Loucy (cell line): ENCODE measurements at regions not wholly inside any gene's neighbourhood (a gene's known extent, or its start where the extent isn't known, plus 50 kb on each side); places are given as distances from the start of the nearest gene placed in this dataset.

Source experiments
- H2AFZ ChIP-seq: fragments of 200-600 bp; sonication (generic); 2 replicates; pipeline ENCODE4 v1.6.0; 2016; ENCODE audit warnings: antibody characterized with exemption, mild to moderate bottlenecking, low read length, moderate library complexity
- H3F3A ChIP-seq: fragments of 200-600 bp; 2 replicates; pipeline ENCODE4 v1.6.0; 2016; ENCODE audit warnings: antibody characterized with exemption, low read depth, mild to moderate bottlenecking
- H3K27me3 ChIP-seq: fragments of 200-600 bp; sonication (generic); 2 replicates; pipeline ENCODE4 v1.6.1; 2014; ENCODE audit warnings: low read length, mild to moderate bottlenecking; ENCODE audit not compliant: insufficient read depth, poor library complexity, severe bottlenecking
- H3K36me3 ChIP-seq: fragments of 200-600 bp; sonication (generic); 2 replicates; pipeline ENCODE4 v1.6.1; 2016; ENCODE audit warnings: low read length; ENCODE audit not compliant: insufficient read depth
- H3K4me1 ChIP-seq: fragments of 200-600 bp; sonication (generic); 2 replicates; pipeline ENCODE4 v1.5.1; 2014; ENCODE audit warnings: low read length, mild to moderate bottlenecking; ENCODE audit not compliant: insufficient read depth, poor library complexity, severe bottlenecking
- H3K4me2 ChIP-seq: fragments of 200-600 bp; sonication (generic); 2 replicates; pipeline ENCODE4 v1.6.0; 2014; ENCODE audit warnings: antibody characterized with exemption, low read length, low read depth, mild to moderate bottlenecking; ENCODE audit not compliant: poor library complexity, severe bottlenecking
- H3K4me3 ChIP-seq: fragments of 200-600 bp; sonication (generic); 2 replicates; pipeline ENCODE4 v1.5.1; 2014; ENCODE audit warnings: low read length, mild to moderate bottlenecking, mixed read lengths; ENCODE audit not compliant: poor library complexity, severe bottlenecking
- H3K79me2 ChIP-seq: fragments of 200-600 bp; sonication (generic); 2 replicates; pipeline ENCODE4 v1.6.1; 2014; ENCODE audit warnings: low read length; ENCODE audit not compliant: insufficient read depth
- H3K9ac ChIP-seq: fragments of 200-600 bp; sonication (generic); 2 replicates; pipeline ENCODE4 v1.6.0; 2014; ENCODE audit warnings: mild to moderate bottlenecking, low read depth, low read length, moderate library complexity; ENCODE audit not compliant: poor library complexity, severe bottlenecking
- H3K9me2 ChIP-seq: fragments of 200-600 bp; sonication (generic); replicated peaks from 2 replicates; pipeline ENCODE4 v1.6.1; 2016; ENCODE audit warnings: low read depth, low read length, mixed read lengths
- H3K9me3 ChIP-seq: fragments of 200-600 bp; sonication (generic); 2 replicates; pipeline ENCODE4 v1.6.1; 2014; ENCODE audit warnings: mild to moderate bottlenecking, antibody characterized with exemption, low read length, low read depth; ENCODE audit not compliant: insufficient read depth
- H4K20me1 ChIP-seq: fragments of 200-600 bp; sonication (generic); 2 replicates; pipeline ENCODE4 v1.6.0; 2014; ENCODE audit warnings: antibody characterized with exemption, low read length, mild to moderate bottlenecking; ENCODE audit not compliant: insufficient read depth, poor library complexity, severe bottlenecking
- CTCF ChIP-seq: fragments of 200-600 bp; sonication (generic); conservative IDR thresholded peaks from 2 replicates; pipeline ENCODE4 v1.5.1; 2014; ENCODE audit warnings: mild to moderate bottlenecking, antibody characterized with exemption, low read length
- EZH2phosphoT487 ChIP-seq: fragments of 200-600 bp; IDR thresholded peaks from 2 replicates; pipeline ENCODE4 v1.6.1; 2018; ENCODE audit warnings: antibody characterized with exemption, mild to moderate bottlenecking, moderate library complexity, borderline replicate concordance

- peaks cover 7% of the 10 kb centered on the region for H3K4me1 ChIP-seq
- H3K4me2 ChIP-seq = no peak overlapping the region
- H3K9me3 ChIP-seq = no peaks in the 10 kb centered on the region
- TF ChIP-seq CTCF (no peak), EZH2phosphoT487 (no peak)
- no peaks in the 10 kb centered on the region for H3K36me3 ChIP-seq
- no peaks in the 10 kb centered on the region for H3K27me3 ChIP-seq
- H2AFZ ChIP-seq = no peak overlapping the region
- H3K9ac ChIP-seq = no peak overlapping the region
- no peaks in the 10 kb centered on the region for H3K9me2 ChIP-seq
- H3F3A ChIP-seq = no peaks in the 10 kb centered on the region
- no peaks in the 10 kb centered on the region for H3K79me2 ChIP-seq
- H4K20me1 ChIP-seq = no peaks in the 10 kb centered on the region
- no peak overlapping the region for H3K4me3 ChIP-seq
Measured at GRCh38 chr1:14367451-14367850, 231.0 kb upstream of the KAZN start.

- no peaks in the 10 kb centered on the region for H3K79me2 ChIP-seq
- H3K9ac ChIP-seq = no peak overlapping the region
- no peaks in the 10 kb centered on the region for H3K27me3 ChIP-seq
- H3K36me3 ChIP-seq = no peaks in the 10 kb centered on the region
- H2AFZ ChIP-seq = no peak overlapping the region
- no peaks in the 10 kb centered on the region for H3K9me2 ChIP-seq
- H3F3A ChIP-seq = no peaks in the 10 kb centered on the region
- peaks cover 7% of the 10 kb centered on the region for H3K4me1 ChIP-seq
- H3K4me2 ChIP-seq = no peak overlapping the region
- no peaks in the 10 kb centered on the region for H4K20me1 ChIP-seq
- no peak overlapping the region for H3K4me3 ChIP-seq
- H3K9me3 ChIP-seq = no peaks in the 10 kb centered on the region
- TF ChIP-seq EZH2phosphoT487 (no peak), CTCF (no peak)
Measured at GRCh38 chr1:14369526-14370213, 228.8 kb upstream of the KAZN start.

- no peak overlapping the region for H3K4me2 ChIP-seq
- no peaks in the 10 kb centered on the region for H4K20me1 ChIP-seq
- no peak overlapping the region for H2AFZ ChIP-seq
- no peak overlapping the region for H3K9ac ChIP-seq
- no peak for TF ChIP-seq CTCF
- no peak for TF ChIP-seq EZH2phosphoT487
- no peaks in the 10 kb centered on the region for H3K36me3 ChIP-seq
- no peaks in the 10 kb centered on the region for H3K9me2 ChIP-seq
- H3K9me3 ChIP-seq = no peaks in the 10 kb centered on the region
- no peaks in the 10 kb centered on the region for H3K79me2 ChIP-seq
- H3K4me3 ChIP-seq = no peak overlapping the region
- no peaks in the 10 kb centered on the region for H3F3A ChIP-seq
- no peaks in the 10 kb centered on the region for H3K27me3 ChIP-seq
- peaks cover 7% of the 10 kb centered on the region for H3K4me1 ChIP-seq
Measured at GRCh38 chr1:14371771-14372497, 226.6 kb upstream of the KAZN start.
